K562 (cell line): ENCODE measurements at regions not wholly inside any gene's neighbourhood (a gene's known extent, or its start where the extent isn't known, plus 50 kb on each side); places are given as distances from the start of the nearest gene placed in this dataset.

ENCODE experiments used
- ATAC-seq: fragments of 200-7000 bp; cut with Tn5 transposase; 3 replicates; pipeline ENCODE4 v1.9.1; 2020; ENCODE audit warnings: moderate library complexity
- BruUV-seq: library from RNA; stranded (reverse); fragments of 400-500 nt; replicated peaks from 2 replicates; lab custom pipeline; 2021; lab: Mats Ljungman, UMichigan
- CTCF ChIA-PET: fragments of 300-600 bp; formaldehyde crosslinking; extraction: SDS; loops from one replicate; lab custom pipeline; 2021; ENCODE audit warnings: low intra/inter-chr PET ratio; lab: Yijun Ruan, JAX
- POLR2A ChIA-PET: fragments of 300-600, 350-650 bp; sonication (Branson Sonifier 250); formaldehyde crosslinking; extraction: SDS; loops from one replicate; lab custom pipeline; 2021; ENCODE audit warnings: antibody characterized with exemption, inconsistent platforms; lab: Yijun Ruan, JAX
- DNase-seq, 4 experiments: peaks; one replicate each; pipeline versions ENCODE4 v3.0.0 to v3.0.0-alpha.2; 2011 to 2018; ENCODE audit warnings: low spot score in 3 of 4, mixed read lengths in 3 of 4; ENCODE audit errors: extremely low read depth in 1 of 4
- FAIRE-seq: peaks from 2 replicates; lab custom pipeline; 2011; peaks lifted over from hg19 to GRCh38; lab: Jason Lieb, UNC
- H2AFZ ChIP-seq: 2 replicates; pipeline ENCODE4 v1.6.0; 2011; ENCODE audit warnings: low read depth, low read length, control low read depth, inconsistent platforms
- H3K27ac ChIP-seq: fragments of 200-600 bp; 3 replicates; pipeline ENCODE4 v1.8.0; 2011; ENCODE audit warnings: low read depth, mild to moderate bottlenecking, control low read depth, inconsistent platforms, low read length, moderate library complexity, mixed read lengths; ENCODE audit errors: extremely low read depth
- H3K27me3 ChIP-seq, 2 experiments: fragments of 300-600 bp in 1 of 2; 2 replicates in 1 of 2; 3 replicates in 1 of 2; pipeline versions ENCODE4 v1.6.0 to v1.8.0; 2011; ENCODE audit warnings: inconsistent platforms in 2 of 2, low read length in 2 of 2, mild to moderate bottlenecking in 1 of 2, mixed read lengths in 1 of 2, moderate library complexity in 1 of 2; ENCODE audit not compliant: control insufficient read depth in 2 of 2, insufficient read depth in 2 of 2
- H3K36me3 ChIP-seq: fragments of 300-600 bp; 3 replicates; pipeline ENCODE4 v1.8.0; 2011; ENCODE audit warnings: mild to moderate bottlenecking, low read length, inconsistent platforms; ENCODE audit not compliant: control insufficient read depth, insufficient read depth
- H3K4me1 ChIP-seq, 2 experiments: fragments of 200-600 bp in 1 of 2; replicated peaks in 1 of 2; 2 replicates in 1 of 2; 3 replicates in 1 of 2; pipeline versions ENCODE4 v1.5.1 to v1.8.0; 2011; ENCODE audit warnings: inconsistent platforms in 2 of 2, low read length in 2 of 2, mild to moderate bottlenecking in 1 of 2, mixed read lengths in 1 of 2, moderate library complexity in 1 of 2; ENCODE audit not compliant: control insufficient read depth in 2 of 2, insufficient read depth in 2 of 2
- H3K4me2 ChIP-seq: 2 replicates; pipeline ENCODE4 v1.6.1; 2011; ENCODE audit warnings: low read length, control low read depth, inconsistent platforms, mixed read lengths; ENCODE audit not compliant: insufficient read depth
- H3K4me3 ChIP-seq: fragments of 200-600 bp; sonication (generic), shearing (Covaris generic); 2 replicates; pipeline ENCODE4 v1.5.1; 2016; ENCODE audit warnings: control low read depth, inconsistent platforms
- H3K79me2 ChIP-seq: fragments of 200-600 bp; 3 replicates; pipeline ENCODE4 v1.8.0; 2011; ENCODE audit warnings: low read length, inconsistent platforms; ENCODE audit not compliant: control insufficient read depth, insufficient read depth
- H3K9ac ChIP-seq, 2 experiments: 2 replicates each; pipeline versions ENCODE4 v1.6.0 to v1.6.1; 2011; ENCODE audit warnings: low read depth in 2 of 2, low read length in 2 of 2, control low read depth in 1 of 2, inconsistent platforms in 1 of 2, mild to moderate bottlenecking in 1 of 2, mixed read lengths in 1 of 2; ENCODE audit not compliant: insufficient read depth in 1 of 2
- H3K9me1 ChIP-seq: one replicate; pipeline ENCODE4 v1.6.0; 2011; ENCODE audit warnings: inconsistent platforms, mild to moderate bottlenecking, low read length, moderate library complexity; ENCODE audit not compliant: control insufficient read depth, insufficient read depth
- H3K9me3 ChIP-seq: replicated peaks from 2 replicates; pipeline ENCODE4 v1.5.1; 2011; ENCODE audit warnings: low read depth, low read length, inconsistent platforms; ENCODE audit not compliant: control insufficient read depth, insufficient read depth
- H4K20me1 ChIP-seq: replicated peaks from 2 replicates; pipeline ENCODE4 v1.6.1; 2011; ENCODE audit warnings: low read length, inconsistent platforms, mixed read lengths; ENCODE audit not compliant: control insufficient read depth, insufficient read depth
- FOSL1 ChIP-seq: fragments of 200-800 bp; sonication (Bioruptor generic); conservative IDR thresholded peaks from 2 replicates; pipeline ENCODE4 v1.6.1; 2016; ENCODE audit warnings: missing genetic modification characterization, missing compliant biosample characterization
- HNRNPH1 ChIP-seq: fragments of 200-400 bp; formaldehyde crosslinking; optimal IDR thresholded peaks from 2 replicates; pipeline ENCODE3; 2017; ENCODE audit warnings: low read depth, mild to moderate bottlenecking, low read length, moderate library complexity
- JUN ChIP-seq, 2 experiments: sonication (generic) in 1 of 2; formaldehyde crosslinking in 1 of 2; IDR thresholded peaks; 2 replicates each; pipeline versions ENCODE4 v1.6.1 to v1.8.0; 2012 to 2022; ENCODE audit warnings: borderline replicate concordance in 2 of 2, mild to moderate bottlenecking in 2 of 2, improper control_type of control experiment in 1 of 2, low read depth in 1 of 2, low read length in 1 of 2, missing genetic modification reagents in 1 of 2
- KLF13 ChIP-seq: fragments of 450-650 bp; IDR thresholded peaks from 2 replicates; pipeline ENCODE4 v1.6.1; 2016; ENCODE audit warnings: missing genetic modification characterization, low read depth, mild to moderate bottlenecking, missing compliant biosample characterization, moderate library complexity, borderline replicate concordance
- ZBTB49 ChIP-seq: sonication (generic); formaldehyde crosslinking; IDR thresholded peaks from 2 replicates; pipeline ENCODE4 v1.8.0; 2022; ENCODE audit warnings: missing genetic modification reagents, mild to moderate bottlenecking, borderline replicate concordance
- WGBS: fragments of 100-300 bp; shearing (Covaris generic); methylation state at CpG from one replicate; pipeline ENCODE4 v1.1.6; 2016; ENCODE audit warnings: low coverage, mixed read lengths; ENCODE audit not compliant: insufficient coverage; ENCODE audit errors: missing lambda C conversion rate; 5-methylcytosine and 5-hydroxymethylcytosine counted together
- in situ Hi-C: fragments of 300-500 bp; cut with MboI; formaldehyde crosslinking; loops from 4 replicates; pipeline ENCODE4 v1.15.0; 2018; ENCODE audit warnings: inconsistent platforms, mixed read lengths
- intact Hi-C: fragments of 100-400 bp; cut with micrococcal nuclease; formaldehyde crosslinking; loops from 2 replicates; pipeline ENCODE4 v1.14.2; 2022
- TF ChIP-seq, protein P1 (sequence below): fragments of 450-650 bp; IDR thresholded peaks from 2 replicates; pipeline ENCODE4 v1.7.1; 2018; ENCODE audit warnings: mild to moderate bottlenecking, low read depth; ENCODE audit not compliant: partially characterized antibody
- TF ChIP-seq, protein P2 (sequence below): fragments of 250-450 bp; sonication (Bioruptor Pico); IDR thresholded peaks from 2 replicates; pipeline ENCODE4 v1.5.0; 2022; ENCODE audit warnings: mild to moderate bottlenecking

GRCh38 chr12:76247026-76247646 is 101.1 kb downstream of the BBS10 start:
- no peak overlapping the region for H3K4me3 ChIP-seq
- no peaks in the 10 kb centered on the region for H3K27me3 ChIP-seq
- no peak overlapping the region for H3K9ac ChIP-seq
- FAIRE-seq (no peak), DNase-seq (no peak), ATAC-seq (no peak)
- POLR2A ChIA-PET = interaction anchor here (0.7 kb wide), 1 partner anchor 555 kb away, joined by 3 read pairs; no protein-coding TSS in a partner anchor
- no peak overlapping the region for H3K27ac ChIP-seq
- 13% methylated on average over 4 of the region's 4 CpGs for WGBS
- in situ Hi-C loops = no loop called here
- H3K9me3 ChIP-seq = no peaks in the 10 kb centered on the region
- H3K4me1 ChIP-seq = peaks cover 0 to 5% of the 10 kb centered on the region in 2 experiments; a peak in 1 of 5 replicates
- CTCF ChIA-PET = no interaction called here
- no TSS peak for BruUV-seq
- no peaks in the 10 kb centered on the region for H4K20me1 ChIP-seq
- H3K9me1 ChIP-seq = no peaks in the 10 kb centered on the region
- no peak overlapping the region for H3K4me2 ChIP-seq
- no peaks in the 10 kb centered on the region for H3K36me3 ChIP-seq
- H2AFZ ChIP-seq = no peak overlapping the region
- no peaks in the 10 kb centered on the region for H3K79me2 ChIP-seq
- intact Hi-C loops = no loop called here
- TF ChIP-seq, protein P1, sequence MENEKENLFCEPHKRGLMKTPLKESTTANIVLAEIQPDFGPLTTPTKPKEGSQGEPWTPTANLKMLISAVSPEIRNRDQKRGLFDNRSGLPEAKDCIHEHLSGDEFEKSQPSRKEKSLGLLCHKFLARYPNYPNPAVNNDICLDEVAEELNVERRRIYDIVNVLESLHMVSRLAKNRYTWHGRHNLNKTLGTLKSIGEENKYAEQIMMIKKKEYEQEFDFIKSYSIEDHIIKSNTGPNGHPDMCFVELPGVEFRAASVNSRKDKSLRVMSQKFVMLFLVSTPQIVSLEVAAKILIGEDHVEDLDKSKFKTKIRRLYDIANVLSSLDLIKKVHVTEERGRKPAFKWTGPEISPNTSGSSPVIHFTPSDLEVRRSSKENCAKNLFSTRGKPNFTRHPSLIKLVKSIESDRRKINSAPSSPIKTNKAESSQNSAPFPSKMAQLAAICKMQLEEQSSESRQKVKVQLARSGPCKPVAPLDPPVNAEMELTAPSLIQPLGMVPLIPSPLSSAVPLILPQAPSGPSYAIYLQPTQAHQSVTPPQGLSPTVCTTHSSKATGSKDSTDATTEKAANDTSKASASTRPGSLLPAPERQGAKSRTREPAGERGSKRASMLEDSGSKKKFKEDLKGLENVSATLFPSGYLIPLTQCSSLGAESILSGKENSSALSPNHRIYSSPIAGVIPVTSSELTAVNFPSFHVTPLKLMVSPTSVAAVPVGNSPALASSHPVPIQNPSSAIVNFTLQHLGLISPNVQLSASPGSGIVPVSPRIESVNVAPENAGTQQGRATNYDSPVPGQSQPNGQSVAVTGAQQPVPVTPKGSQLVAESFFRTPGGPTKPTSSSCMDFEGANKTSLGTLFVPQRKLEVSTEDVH = no peak
- TF ChIP-seq ZBTB49 (CRISPR knock-in tag) (no peak), JUN (IDR thresholded peaks at IDR 0.05; ENCODE audit: borderline replicate concordance, low read depth, low read length) (no peak), JUN (CRISPR knock-in tag; IDR thresholded peaks at IDR 0.05; ENCODE audit: borderline replicate concordance) (no peak), HNRNPH1 (no peak), KLF13 (tag) (no peak), FOSL1 (tag) (no peak)
- TF ChIP-seq, protein P2, sequence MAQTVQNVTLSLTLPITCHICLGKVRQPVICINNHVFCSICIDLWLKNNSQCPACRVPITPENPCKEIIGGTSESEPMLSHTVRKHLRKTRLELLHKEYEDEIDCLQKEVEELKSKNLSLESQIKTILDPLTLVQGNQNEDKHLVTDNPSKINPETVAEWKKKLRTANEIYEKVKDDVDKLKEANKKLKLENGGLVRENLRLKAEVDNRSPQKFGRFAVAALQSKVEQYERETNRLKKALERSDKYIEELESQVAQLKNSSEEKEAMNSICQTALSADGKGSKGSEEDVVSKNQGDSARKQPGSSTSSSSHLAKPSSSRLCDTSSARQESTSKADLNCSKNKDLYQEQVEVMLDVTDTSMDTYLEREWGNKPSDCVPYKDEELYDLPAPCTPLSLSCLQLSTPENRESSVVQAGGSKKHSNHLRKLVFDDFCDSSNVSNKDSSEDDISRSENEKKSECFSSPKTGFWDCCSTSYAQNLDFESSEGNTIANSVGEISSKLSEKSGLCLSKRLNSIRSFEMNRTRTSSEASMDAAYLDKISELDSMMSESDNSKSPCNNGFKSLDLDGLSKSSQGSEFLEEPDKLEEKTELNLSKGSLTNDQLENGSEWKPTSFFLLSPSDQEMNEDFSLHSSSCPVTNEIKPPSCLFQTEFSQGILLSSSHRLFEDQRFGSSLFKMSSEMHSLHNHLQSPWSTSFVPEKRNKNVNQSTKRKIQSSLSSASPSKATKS (CRISPR knock-in tag) = no peak
